SK-N-SH (cell line): ENCODE measurements at regions not wholly inside any gene's neighbourhood (a gene's known extent, or its start where the extent isn't known, plus 50 kb on each side); places are given as distances from the start of the nearest gene placed in this dataset.

ENCODE experiments used
- CTCF ChIA-PET: fragments of 300-600, 350-600 bp; formaldehyde crosslinking; extraction: SDS; loops from one replicate; lab custom pipeline; 2021; lab: Yijun Ruan, JAX
- POLR2A ChIA-PET: fragments of 350-600 bp; sonication (Branson Sonifier 250); formaldehyde crosslinking; extraction: SDS; loops from one replicate; lab custom pipeline; 2020; ENCODE audit warnings: antibody characterized with exemption, inconsistent platforms; lab: Yijun Ruan, JAX
- DNase-seq: peaks from one replicate; pipeline ENCODE4 v3.0.0; 2012
- H2AFZ ChIP-seq: fragments of 200-600 bp; sonication (generic); 2 replicates; pipeline ENCODE4 v1.8.1; 2016; ENCODE audit warnings: antibody characterized with exemption, mild to moderate bottlenecking, low read depth
- H3F3A ChIP-seq: fragments of 200-600 bp; sonication (generic); replicated peaks from 2 replicates; pipeline ENCODE3; 2016; ENCODE audit warnings: antibody characterized with exemption, mild to moderate bottlenecking; ENCODE audit not compliant: insufficient read depth
- H3K27ac ChIP-seq, 2 experiments: fragments of 200-500 bp in 1 of 2; fragments of 200-600 bp in 1 of 2; sonication (Bioruptor generic) in 1 of 2; sonication (generic), shearing (Covaris generic) in 1 of 2; 2 replicates each; pipeline versions ENCODE4 v1.5.1 to v1.6.1; 2014 to 2016; ENCODE audit warnings: low read depth in 2 of 2, inconsistent platforms in 1 of 2, low read length in 1 of 2, mild to moderate bottlenecking in 1 of 2, mixed read lengths in 1 of 2
- H3K27me3 ChIP-seq: fragments of 200-600 bp; sonication (generic), shearing (Covaris generic); 2 replicates; pipeline ENCODE4 v1.6.1; 2016; ENCODE audit warnings: mixed run types; ENCODE audit not compliant: insufficient read depth
- H3K36me3 ChIP-seq, 2 experiments: fragments of 200-500 bp in 1 of 2; fragments of 200-600 bp in 1 of 2; sonication (Bioruptor generic) in 1 of 2; sonication (generic) in 1 of 2; replicated peaks in 1 of 2; 2 replicates each; pipeline versions ENCODE3 to v1.5.1; 2014 to 2016; ENCODE audit warnings: low read length in 1 of 2, mild to moderate bottlenecking in 1 of 2; ENCODE audit not compliant: insufficient read depth in 2 of 2, control insufficient read depth in 1 of 2
- H3K4me1 ChIP-seq, 2 experiments: fragments of 200-500 bp in 1 of 2; fragments of 200-600 bp in 1 of 2; sonication (Bioruptor generic) in 1 of 2; sonication (generic), shearing (Covaris generic) in 1 of 2; 2 replicates each; pipeline versions ENCODE4 v1.5.1 to v1.6.1; 2014 to 2016; ENCODE audit warnings: low read depth in 1 of 2, low read length in 1 of 2, mixed run types in 1 of 2; ENCODE audit not compliant: insufficient read depth in 2 of 2, control insufficient read depth in 1 of 2
- H3K4me2 ChIP-seq: fragments of 200-600 bp; sonication (generic), shearing (Covaris generic); 2 replicates; pipeline ENCODE4 v1.6.1; 2017; ENCODE audit warnings: mixed run types
- H3K4me3 ChIP-seq, 2 experiments: fragments of 200-500 bp in 1 of 2; fragments of 200-600 bp in 1 of 2; sonication (Bioruptor generic) in 1 of 2; sonication (generic), shearing (Covaris generic) in 1 of 2; 2 replicates each; pipeline versions ENCODE4 v1.5.1 to v1.8.1; 2014 to 2016; ENCODE audit warnings: low read depth in 2 of 2, inconsistent platforms in 1 of 2, low read length in 1 of 2, mild to moderate bottlenecking in 1 of 2, mixed read lengths in 1 of 2, moderate library complexity in 1 of 2
- H3K79me2 ChIP-seq: fragments of 200-600 bp; sonication (generic); 2 replicates; pipeline ENCODE4 v1.8.1; 2017; ENCODE audit warnings: mild to moderate bottlenecking; ENCODE audit not compliant: insufficient read depth
- H3K9ac ChIP-seq: fragments of 200-600 bp; sonication (generic); 2 replicates; pipeline ENCODE4 v1.6.1; 2017; ENCODE audit warnings: mixed run types
- H3K9me2 ChIP-seq: fragments of 200-600 bp; sonication (generic); 2 replicates; pipeline ENCODE4 v1.6.1; 2017; ENCODE audit warnings: mixed run types
- H3K9me3 ChIP-seq: fragments of 200-600 bp; sonication (generic); 2 replicates; pipeline ENCODE4 v1.6.1; 2017; ENCODE audit warnings: mixed run types, mild to moderate bottlenecking, moderate library complexity
- H4K20me1 ChIP-seq: fragments of 200-600 bp; sonication (generic); 2 replicates; pipeline ENCODE4 v1.6.1; 2017; ENCODE audit warnings: mild to moderate bottlenecking, mixed run types; ENCODE audit not compliant: insufficient read depth
- CHD2 ChIP-seq: fragments of 150-350 bp; IDR thresholded peaks from 2 replicates; pipeline ENCODE4 v1.6.1; 2018; ENCODE audit warnings: low read length; ENCODE audit not compliant: partially characterized antibody
- EP300 ChIP-seq, 2 experiments: IDR thresholded peaks; 2 replicates each; pipeline versions ENCODE4 v1.4.0 to v1.6.1; 2012; ENCODE audit warnings: borderline replicate concordance in 1 of 2, low read depth in 1 of 2, low read length in 1 of 2
- EZH2phosphoT487 ChIP-seq: fragments of 200-600 bp; sonication (generic); IDR thresholded peaks from 2 replicates; pipeline ENCODE4 v1.6.1; 2017; ENCODE audit warnings: low read depth, mixed run types, mild to moderate bottlenecking, antibody characterized with exemption, moderate library complexity, borderline replicate concordance
- FOXJ3 ChIP-seq: sonication (generic); formaldehyde crosslinking; IDR thresholded peaks from 2 replicates; pipeline ENCODE4 v1.5.1; 2020; ENCODE audit warnings: mild to moderate bottlenecking, missing genetic modification reagents
- GABPA ChIP-seq: IDR thresholded peaks from 2 replicates; pipeline ENCODE4 v1.4.0; 2012; ENCODE audit warnings: low read depth, mild to moderate bottlenecking
- GATA2 ChIP-seq: sonication (generic); formaldehyde crosslinking; IDR thresholded peaks from 2 replicates; pipeline ENCODE4 v1.5.0; 2020; ENCODE audit warnings: mild to moderate bottlenecking, missing genetic modification reagents
- MEF2A ChIP-seq: IDR thresholded peaks from 2 replicates; pipeline ENCODE4 v1.4.0; 2012; ENCODE audit warnings: low read depth, borderline replicate concordance
- MXI1 ChIP-seq: IDR thresholded peaks from 2 replicates; pipeline ENCODE4 v1.6.1; 2012; ENCODE audit warnings: mild to moderate bottlenecking, low read depth, low read length, improper control_type of control experiment
- POLR2AphosphoS5 ChIP-seq: IDR thresholded peaks from 2 replicates; pipeline ENCODE4 v1.6.1; 2012; ENCODE audit warnings: low read depth, low read length
- RAD21 ChIP-seq: IDR thresholded peaks from 2 replicates; pipeline ENCODE4 v1.6.1; 2012; ENCODE audit warnings: mild to moderate bottlenecking, low read length
- RCOR1 ChIP-seq: fragments of 150-350 bp; IDR thresholded peaks from 2 replicates; pipeline ENCODE4 v1.6.1; 2017; ENCODE audit warnings: antibody characterized with exemption, low read length
- RFX5 ChIP-seq: IDR thresholded peaks from 2 replicates; pipeline ENCODE4 v1.6.1; 2012; ENCODE audit warnings: mild to moderate bottlenecking, improper control_type of control experiment, low read length
- RXRA ChIP-seq: IDR thresholded peaks from 2 replicates; pipeline ENCODE4 v1.4.0; 2012; ENCODE audit warnings: low read depth, mild to moderate bottlenecking, borderline replicate concordance
- SMC3 ChIP-seq: IDR thresholded peaks from 2 replicates; pipeline ENCODE4 v1.6.1; 2012; ENCODE audit warnings: low read depth, low read length, improper control_type of control experiment
- TAF1 ChIP-seq: IDR thresholded peaks from 2 replicates; pipeline ENCODE4 v1.6.1; 2012; ENCODE audit warnings: low read depth, mild to moderate bottlenecking, low read length, moderate library complexity, borderline replicate concordance
- WGBS: methylation state at CpG from one replicate; pipeline ENCODE4 v1.1.6; 2017; ENCODE audit warnings: low lambda C conversion rate; 5-methylcytosine and 5-hydroxymethylcytosine counted together
- TF ChIP-seq, protein P1 (sequence below): IDR thresholded peaks from 2 replicates; pipeline ENCODE4 v1.4.0; 2012; ENCODE audit warnings: low read depth, borderline replicate concordance
- TF ChIP-seq, protein P2 (sequence below): IDR thresholded peaks from 2 replicates; pipeline ENCODE4; 2012
- TF ChIP-seq, protein P3 (sequence below): fragments of 200-600 bp; sonication (generic); IDR thresholded peaks from 2 replicates; pipeline ENCODE4 v1.6.1; 2017; ENCODE audit warnings: antibody characterized with exemption, mild to moderate bottlenecking, moderate library complexity
- TF ChIP-seq, protein P4 (sequence below): fragments of 150-350 bp; IDR thresholded peaks from 2 replicates; pipeline ENCODE4 v1.6.1; 2016; ENCODE audit warnings: mild to moderate bottlenecking, low read depth, low read length
- TF ChIP-seq, protein P5 (sequence below): IDR thresholded peaks from 2 replicates; pipeline ENCODE4 v1.4.0; 2012; ENCODE audit warnings: low read depth

DNA sequence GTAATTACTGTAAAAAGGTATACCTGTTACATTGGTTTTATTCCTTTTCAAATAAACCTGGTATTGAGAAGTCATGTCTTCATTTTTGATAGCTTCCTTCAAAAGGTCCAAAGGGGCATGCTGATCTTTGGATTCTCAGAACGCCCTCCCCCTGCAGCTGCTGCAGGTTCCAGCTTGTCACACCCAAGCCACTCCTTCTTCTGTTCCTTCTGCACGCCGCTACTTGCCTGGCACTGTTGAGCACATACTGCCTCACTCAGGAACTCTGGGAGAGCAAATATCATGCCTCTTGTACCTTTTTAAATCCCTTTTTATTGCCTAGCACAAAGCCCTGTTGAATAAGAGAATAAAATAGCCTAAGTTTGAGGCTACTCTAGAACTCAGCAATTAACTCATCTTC, 136.9 kb downstream of the BARHL2 start:
- Histone ChIP-seq H3K79me2 (no peaks in the 10 kb centered on the region), H4K20me1 (no peaks in the 10 kb centered on the region), H3K9me2 (no peaks in the 10 kb centered on the region), H3F3A (no peaks in the 10 kb centered on the region), H3K36me3 (no peaks in the 10 kb centered on the region), H3K9ac (no peak overlapping the region), H3K4me3 (no peak overlapping the region), H3K27ac (no peak overlapping the region), H3K27me3 (no peaks in the 10 kb centered on the region; the same call in 1 of the 2 replicates), H3K4me1 (no peaks in the 10 kb centered on the region), H3K4me2 (no peak overlapping the region), H3K9me3 (no peaks in the 10 kb centered on the region), H2AFZ (no peak overlapping the region)
- no peak for DNase-seq
- WGBS = 2% methylated on average over 3 of the region's 3 CpGs
- ChIA-PET CTCF (interaction anchor here (1.3 to 5.4 kb wide), 3 partner anchors 11 to 585 kb away, joined by 3 to 49 read pairs (median 19); no protein-coding TSS in a partner anchor), POLR2A (interaction anchor here (0.6 kb wide), 1 partner anchor 451 kb away, joined by 3 read pairs; no protein-coding TSS in a partner anchor)
- TF ChIP-seq SMC3 = no peak
- TF ChIP-seq CHD2 = no peak
- TF ChIP-seq, protein P1, sequence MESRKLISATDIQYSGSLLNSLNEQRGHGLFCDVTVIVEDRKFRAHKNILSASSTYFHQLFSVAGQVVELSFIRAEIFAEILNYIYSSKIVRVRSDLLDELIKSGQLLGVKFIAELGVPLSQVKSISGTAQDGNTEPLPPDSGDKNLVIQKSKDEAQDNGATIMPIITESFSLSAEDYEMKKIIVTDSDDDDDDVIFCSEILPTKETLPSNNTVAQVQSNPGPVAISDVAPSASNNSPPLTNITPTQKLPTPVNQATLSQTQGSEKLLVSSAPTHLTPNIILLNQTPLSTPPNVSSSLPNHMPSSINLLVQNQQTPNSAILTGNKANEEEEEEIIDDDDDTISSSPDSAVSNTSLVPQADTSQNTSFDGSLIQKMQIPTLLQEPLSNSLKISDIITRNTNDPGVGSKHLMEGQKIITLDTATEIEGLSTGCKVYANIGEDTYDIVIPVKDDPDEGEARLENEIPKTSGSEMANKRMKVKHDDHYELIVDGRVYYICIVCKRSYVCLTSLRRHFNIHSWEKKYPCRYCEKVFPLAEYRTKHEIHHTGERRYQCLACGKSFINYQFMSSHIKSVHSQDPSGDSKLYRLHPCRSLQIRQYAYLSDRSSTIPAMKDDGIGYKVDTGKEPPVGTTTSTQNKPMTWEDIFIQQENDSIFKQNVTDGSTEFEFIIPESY = no peak
- no peak for TF ChIP-seq GATA2
- TF ChIP-seq MXI1 = no peak
- TF ChIP-seq EP300 (IDR thresholded peaks at IDR 0.05; ENCODE audit: borderline replicate concordance in 1 of 2, low read depth in 1 of 2, low read length in 1 of 2) = no peak
- TF ChIP-seq RXRA = no peak
- no peak for TF ChIP-seq MEF2A
- TF ChIP-seq FOXJ3 = no peak
- TF ChIP-seq GABPA = no peak
- TF ChIP-seq TAF1 = no peak
- TF ChIP-seq, protein P2, sequence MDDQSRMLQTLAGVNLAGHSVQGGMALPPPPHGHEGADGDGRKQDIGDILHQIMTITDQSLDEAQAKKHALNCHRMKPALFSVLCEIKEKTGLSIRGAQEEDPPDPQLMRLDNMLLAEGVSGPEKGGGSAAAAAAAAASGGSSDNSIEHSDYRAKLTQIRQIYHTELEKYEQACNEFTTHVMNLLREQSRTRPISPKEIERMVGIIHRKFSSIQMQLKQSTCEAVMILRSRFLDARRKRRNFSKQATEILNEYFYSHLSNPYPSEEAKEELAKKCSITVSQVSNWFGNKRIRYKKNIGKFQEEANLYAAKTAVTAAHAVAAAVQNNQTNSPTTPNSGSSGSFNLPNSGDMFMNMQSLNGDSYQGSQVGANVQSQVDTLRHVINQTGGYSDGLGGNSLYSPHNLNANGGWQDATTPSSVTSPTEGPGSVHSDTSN = no peak

DNA sequence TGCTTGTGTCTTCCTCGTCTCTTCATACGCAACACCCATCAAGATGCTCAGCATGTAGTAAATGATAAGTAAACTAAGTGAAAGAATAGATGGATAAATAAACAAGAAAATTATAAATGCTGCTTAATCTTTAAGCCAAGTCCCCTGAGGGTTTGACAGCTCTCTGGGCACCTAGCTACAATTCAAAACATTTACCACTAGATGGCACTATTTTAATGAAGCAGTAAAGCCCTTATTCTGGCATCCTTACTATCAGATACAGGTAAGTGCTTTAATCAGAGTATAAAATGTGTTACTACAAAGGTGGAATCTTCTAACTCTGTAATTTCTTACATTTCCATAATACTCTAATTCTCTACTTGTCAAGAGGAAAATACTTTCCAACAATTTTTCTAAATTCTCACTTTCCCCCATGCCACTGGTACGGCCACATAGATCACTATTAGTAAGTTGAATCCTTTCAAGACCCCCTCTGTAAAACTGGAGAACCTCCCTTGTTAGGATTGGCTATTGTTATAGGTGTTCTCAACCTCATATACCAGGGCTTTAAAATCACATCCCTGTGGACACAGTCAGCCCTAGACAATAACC, 137.8 kb downstream of the BARHL2 start:
- Histone ChIP-seq H3K9me2 (no peaks in the 10 kb centered on the region), H2AFZ (no peak overlapping the region), H3K9ac (no peak overlapping the region), H3K79me2 (no peaks in the 10 kb centered on the region), H3F3A (no peaks in the 10 kb centered on the region), H3K4me1 (no peaks in the 10 kb centered on the region), H3K9me3 (no peaks in the 10 kb centered on the region), H3K27me3 (no peaks in the 10 kb centered on the region; the same call in 1 of the 2 replicates), H4K20me1 (no peaks in the 10 kb centered on the region)
- CTCF ChIA-PET = interaction anchor here (0.6 to 5.4 kb wide), 26 partner anchors 9 to 586 kb away, joined by 3 to 49 read pairs (median 4); no protein-coding TSS in a partner anchor
- POLR2A ChIA-PET = no interaction called here
- DNase-seq = peak; percentile 45
- TF ChIP-seq MXI1 (no peak), RAD21 (peak; percentile 63), RFX5 (no peak), RCOR1 (no peak), RXRA (no peak), SMC3 (peak; percentile 33; the same call in 1 of the 2 replicates), POLR2AphosphoS5 (no peak), EZH2phosphoT487 (no peak)
- TF ChIP-seq, protein P3, sequence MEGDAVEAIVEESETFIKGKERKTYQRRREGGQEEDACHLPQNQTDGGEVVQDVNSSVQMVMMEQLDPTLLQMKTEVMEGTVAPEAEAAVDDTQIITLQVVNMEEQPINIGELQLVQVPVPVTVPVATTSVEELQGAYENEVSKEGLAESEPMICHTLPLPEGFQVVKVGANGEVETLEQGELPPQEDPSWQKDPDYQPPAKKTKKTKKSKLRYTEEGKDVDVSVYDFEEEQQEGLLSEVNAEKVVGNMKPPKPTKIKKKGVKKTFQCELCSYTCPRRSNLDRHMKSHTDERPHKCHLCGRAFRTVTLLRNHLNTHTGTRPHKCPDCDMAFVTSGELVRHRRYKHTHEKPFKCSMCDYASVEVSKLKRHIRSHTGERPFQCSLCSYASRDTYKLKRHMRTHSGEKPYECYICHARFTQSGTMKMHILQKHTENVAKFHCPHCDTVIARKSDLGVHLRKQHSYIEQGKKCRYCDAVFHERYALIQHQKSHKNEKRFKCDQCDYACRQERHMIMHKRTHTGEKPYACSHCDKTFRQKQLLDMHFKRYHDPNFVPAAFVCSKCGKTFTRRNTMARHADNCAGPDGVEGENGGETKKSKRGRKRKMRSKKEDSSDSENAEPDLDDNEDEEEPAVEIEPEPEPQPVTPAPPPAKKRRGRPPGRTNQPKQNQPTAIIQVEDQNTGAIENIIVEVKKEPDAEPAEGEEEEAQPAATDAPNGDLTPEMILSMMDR = peak; percentile 78
- TF ChIP-seq, protein P4, sequence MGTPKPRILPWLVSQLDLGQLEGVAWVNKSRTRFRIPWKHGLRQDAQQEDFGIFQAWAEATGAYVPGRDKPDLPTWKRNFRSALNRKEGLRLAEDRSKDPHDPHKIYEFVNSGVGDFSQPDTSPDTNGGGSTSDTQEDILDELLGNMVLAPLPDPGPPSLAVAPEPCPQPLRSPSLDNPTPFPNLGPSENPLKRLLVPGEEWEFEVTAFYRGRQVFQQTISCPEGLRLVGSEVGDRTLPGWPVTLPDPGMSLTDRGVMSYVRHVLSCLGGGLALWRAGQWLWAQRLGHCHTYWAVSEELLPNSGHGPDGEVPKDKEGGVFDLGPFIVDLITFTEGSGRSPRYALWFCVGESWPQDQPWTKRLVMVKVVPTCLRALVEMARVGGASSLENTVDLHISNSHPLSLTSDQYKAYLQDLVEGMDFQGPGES = no peak
- TF ChIP-seq, protein P5, sequence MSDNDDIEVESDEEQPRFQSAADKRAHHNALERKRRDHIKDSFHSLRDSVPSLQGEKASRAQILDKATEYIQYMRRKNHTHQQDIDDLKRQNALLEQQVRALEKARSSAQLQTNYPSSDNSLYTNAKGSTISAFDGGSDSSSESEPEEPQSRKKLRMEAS = no peak
- TF ChIP-seq, all 33 proteins: peak for 3
- Histone ChIP-seq H3K4me3 (no peak overlapping the region), H3K36me3 (no peaks in the 10 kb centered on the region), H3K4me2 (no peak overlapping the region), H3K27ac (no peak overlapping the region)
- 2% methylated on average over 3 of the region's 3 CpGs for WGBS
